Urothelium cell line (cell line): ENCODE measurements at regions not wholly inside any gene's neighbourhood (a gene's known extent, or its start where the extent isn't known, plus 50 kb on each side); places are given as distances from the start of the nearest gene placed in this dataset.

Experiments used
- DNase-seq: peaks from one replicate; pipeline ENCODE4 v3.0.0; 2011; ENCODE audit warnings: low spot score, mixed read lengths
- FAIRE-seq: peaks from 2 replicates; lab custom pipeline; 2011; peaks lifted over from hg19 to GRCh38; lab: Jason Lieb, UNC

- FAIRE-seq = no peak
Measured at GRCh38 chr6:40083141-40083920, 149.1 kb upstream of the MOCS1 start.

GRCh38 chr6:40082278-40083043 is 148.2 kb upstream of the MOCS1 start:
- no peak for DNase-seq
- no peak for FAIRE-seq

More at GRCh38 chr6:40083141-40083920, 149.1 kb upstream of the MOCS1 start:
- no peak for DNase-seq

DNA sequence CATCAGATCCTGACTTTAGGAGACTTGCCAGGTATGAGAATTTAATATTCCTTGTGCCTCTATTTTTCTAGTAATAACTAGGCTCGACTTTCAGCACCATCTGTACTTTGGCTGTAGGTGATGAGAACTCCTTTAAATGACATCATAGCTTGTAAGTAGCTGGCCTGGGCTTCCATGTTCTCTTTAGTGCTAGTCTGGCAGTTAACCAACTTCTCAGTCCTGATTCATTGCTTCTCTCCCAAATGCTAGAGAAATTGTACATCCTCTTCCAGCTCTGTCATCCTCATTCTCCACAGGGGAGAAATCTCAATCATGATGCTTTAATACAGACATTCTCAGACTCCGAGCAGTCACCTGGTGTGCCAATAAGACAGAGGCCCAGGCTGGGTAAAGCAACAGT is 143.5 kb upstream of the MOCS1 start:
- DNase-seq = no peak
- no peak for FAIRE-seq

- FAIRE-seq (no peak), DNase-seq (no peak)
Measured at GRCh38 chr6:40077315-40077714, 143.1 kb upstream of the MOCS1 start.

- FAIRE-seq = no peak
- no peak for DNase-seq
Measured at GRCh38 chr6:40075056-40075590, 140.9 kb upstream of the MOCS1 start.

GRCh38 chr6:40074306-40075055 is 140.2 kb upstream of the MOCS1 start:
- no peak for FAIRE-seq

GRCh38 chr6:40066372-40066771 is 132.1 kb upstream of the MOCS1 start:
- DNase-seq (no peak), FAIRE-seq (no peak)

More at GRCh38 chr6:40074306-40075055, 140.2 kb upstream of the MOCS1 start:
- DNase-seq = no peak

DNA sequence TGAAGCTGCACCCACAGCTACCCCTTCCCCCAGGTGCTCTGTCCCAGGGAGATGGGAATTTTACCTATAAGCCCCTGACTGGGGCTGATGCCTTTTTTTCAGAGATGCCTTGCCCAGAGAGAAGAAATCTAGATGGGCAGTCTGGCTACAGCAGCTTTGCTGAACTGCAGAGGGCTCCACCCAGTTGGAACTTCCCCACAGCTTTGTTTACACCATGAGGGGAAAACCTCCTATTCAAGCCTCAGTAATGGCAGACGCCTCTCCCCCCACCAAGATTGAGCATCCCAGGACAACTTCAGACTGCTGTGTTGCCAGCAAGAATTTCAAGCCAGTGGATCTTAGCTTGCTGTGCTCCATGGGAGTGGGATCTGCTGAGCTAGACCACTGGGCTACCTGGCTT is 122.6 kb upstream of the MOCS1 start:
- DNase-seq = no peak
- no peak for FAIRE-seq

DNA sequence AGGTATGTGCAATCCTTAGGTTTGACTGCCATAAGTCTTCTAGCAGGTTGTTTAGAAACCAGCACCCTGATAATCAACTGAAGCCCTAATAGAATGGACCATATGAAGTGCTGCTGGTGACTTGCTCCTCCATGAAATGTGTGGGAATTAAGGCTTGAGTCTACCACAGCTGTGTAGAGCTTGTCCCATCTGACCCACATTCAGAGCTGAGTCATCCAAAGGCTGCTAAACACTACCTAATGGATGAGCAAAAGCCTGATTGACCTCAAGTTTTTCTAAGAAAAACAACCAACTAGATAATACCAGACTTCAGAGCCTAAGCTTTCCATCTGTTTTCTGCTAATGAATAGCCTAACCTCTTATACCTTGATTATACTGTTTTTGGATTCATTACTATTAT is 120.3 kb upstream of the MOCS1 start:
- no peak for FAIRE-seq
- DNase-seq = no peak

DNA sequence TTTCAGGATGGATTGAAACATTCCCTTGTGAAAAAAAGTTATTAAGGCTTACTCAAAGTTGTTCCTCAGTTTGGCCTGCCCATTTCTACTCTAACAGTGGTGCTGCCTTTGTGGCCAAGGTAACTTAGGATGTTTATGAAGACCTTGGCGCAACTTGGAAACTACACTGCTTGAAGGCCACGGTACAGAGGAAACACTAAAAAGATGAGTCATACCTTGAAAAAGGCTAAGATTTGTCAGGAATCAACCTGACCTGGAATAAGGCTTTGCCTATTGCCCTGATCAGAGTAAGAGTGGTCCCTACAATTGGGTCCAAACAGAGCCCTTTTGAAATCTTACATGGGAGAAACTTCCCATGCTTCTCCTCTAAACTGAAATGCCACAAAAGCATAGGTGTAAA is 119.9 kb upstream of the MOCS1 start:
- FAIRE-seq (no peak), DNase-seq (no peak)

DNA sequence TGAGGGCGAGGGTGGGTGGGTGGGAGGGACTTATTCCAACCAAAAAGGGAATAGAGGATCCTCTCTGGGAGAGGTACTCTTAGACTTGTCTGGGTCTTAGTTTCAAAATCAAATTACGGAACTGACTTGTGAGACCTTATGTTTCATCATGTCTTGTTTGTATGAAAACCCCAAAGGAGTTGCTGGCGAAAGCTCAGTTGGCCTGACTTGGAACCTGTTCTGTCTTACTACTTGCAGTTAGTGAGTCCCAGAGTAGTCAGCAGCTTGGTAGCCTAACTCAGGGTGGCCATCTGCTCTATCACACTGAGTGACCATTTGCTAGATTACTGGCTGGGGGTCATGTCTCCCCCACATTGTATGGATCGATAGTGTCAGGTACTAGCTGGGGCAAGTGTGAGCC is 114.9 kb upstream of the MOCS1 start:
- no peak for FAIRE-seq

DNA sequence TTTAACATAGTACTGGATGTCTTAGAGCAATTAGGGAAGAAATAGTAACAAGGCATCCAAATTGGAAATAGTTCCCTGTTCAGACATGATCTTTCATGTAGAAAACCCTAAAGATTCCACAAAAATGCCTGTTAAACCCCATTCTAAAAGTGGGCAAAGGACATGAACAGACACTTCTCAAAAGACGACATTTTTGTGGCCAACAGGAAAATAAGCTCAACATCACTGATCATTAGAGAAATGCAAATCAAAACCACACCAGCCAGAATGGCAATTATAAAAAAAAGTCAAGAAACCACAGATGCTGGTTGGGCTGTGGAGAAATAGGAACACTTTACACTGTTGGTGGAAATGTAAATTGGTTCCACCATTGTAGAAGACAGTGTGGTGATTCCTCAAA is 109.9 kb upstream of the MOCS1 start:
- FAIRE-seq = no peak

More for the DNA sequence above, 114.9 kb upstream of the MOCS1 start:
- DNase-seq = no peak

DNA sequence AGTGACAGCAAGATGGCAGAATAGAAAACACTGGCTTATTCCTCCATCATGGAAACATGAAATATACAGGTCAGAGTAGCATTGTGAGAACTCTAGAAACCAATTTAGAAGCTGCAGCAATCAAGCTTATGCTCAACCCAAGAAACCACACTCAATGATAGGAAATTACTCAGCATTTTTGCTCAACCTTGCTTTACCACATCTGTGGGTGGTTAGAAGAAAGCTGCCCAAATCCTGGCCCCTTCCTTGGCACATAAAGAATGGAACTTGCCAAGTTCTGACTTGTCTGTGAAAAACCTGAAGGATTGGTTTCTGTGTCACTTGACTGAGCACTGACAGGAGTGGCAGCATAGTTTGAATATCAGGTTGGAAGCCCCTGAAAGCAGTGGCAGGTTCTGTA is 108.0 kb upstream of the MOCS1 start:
- DNase-seq = no peak
- no peak for FAIRE-seq

More for the DNA sequence above, 109.9 kb upstream of the MOCS1 start:
- DNase-seq = no peak

- DNase-seq = no peak
- FAIRE-seq = no peak
Measured at GRCh38 chr6:40039042-40039441, 104.8 kb upstream of the MOCS1 start.

GRCh38 chr6:40038626-40039025 is 104.4 kb upstream of the MOCS1 start:
- FAIRE-seq (no peak), DNase-seq (no peak)

DNA sequence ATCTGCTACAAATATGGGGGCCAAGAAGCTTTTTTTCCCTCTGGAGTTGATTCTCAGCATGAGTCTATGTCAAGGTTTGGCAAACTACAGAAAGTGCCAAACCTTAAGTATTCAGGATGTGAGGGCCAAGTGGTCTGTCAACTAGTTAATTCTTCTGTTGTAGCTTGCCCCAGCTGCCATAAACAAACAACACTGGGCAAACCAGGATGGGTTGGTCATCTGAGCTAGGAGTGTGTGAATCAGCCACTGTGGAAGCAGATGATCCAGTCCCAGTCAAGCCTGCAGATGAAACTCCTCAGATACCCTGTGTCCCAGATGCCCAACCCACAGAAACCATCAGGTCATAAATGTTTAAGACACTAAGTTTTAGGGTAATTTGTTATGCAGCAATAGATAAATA is 103.0 kb upstream of the MOCS1 start:
- no peak for FAIRE-seq

GRCh38 chr6:40036186-40036585 is 101.9 kb upstream of the MOCS1 start:
- peak; percentile 8 for DNase-seq
- FAIRE-seq = no peak

More for the DNA sequence above, 103.0 kb upstream of the MOCS1 start:
- no peak for DNase-seq

DNA sequence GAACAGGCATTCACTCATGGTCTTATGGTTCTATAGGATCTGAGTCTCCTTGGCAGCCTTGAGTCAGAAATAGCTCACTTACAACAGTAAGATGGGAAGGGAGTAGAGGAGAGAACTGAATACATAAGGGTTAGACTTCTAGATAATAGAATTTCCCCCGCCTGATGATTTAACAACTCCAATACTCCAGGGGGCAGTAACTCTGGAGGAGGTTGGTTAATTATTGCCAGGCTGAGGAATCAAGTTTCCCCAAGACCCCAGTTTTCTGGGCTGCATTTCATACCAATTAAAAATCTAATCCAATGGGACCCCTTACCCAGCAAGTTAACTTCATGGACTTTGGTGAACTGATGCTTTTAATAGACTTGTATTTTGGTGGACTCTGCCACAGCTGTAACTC is 94.2 kb upstream of the MOCS1 start:
- DNase-seq (no peak), FAIRE-seq (no peak)

DNA sequence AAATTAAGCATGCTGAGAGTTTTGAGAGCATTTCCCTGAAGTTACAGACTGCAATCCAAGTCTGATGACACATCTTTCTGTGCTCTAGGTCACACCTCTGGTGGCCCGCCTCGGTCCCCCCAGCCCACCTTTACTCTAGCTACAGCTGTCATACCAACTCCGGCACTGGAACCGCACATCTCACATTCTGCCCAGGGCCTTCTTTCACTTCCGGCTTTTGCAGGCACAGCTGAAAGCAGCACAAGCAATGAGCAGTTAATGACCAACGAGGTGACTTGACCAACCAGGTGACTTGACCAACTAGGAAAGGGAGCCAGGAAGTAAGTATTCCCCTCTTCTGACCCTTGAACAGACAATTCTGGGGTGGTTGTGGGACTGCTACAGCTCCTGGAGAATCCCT is 88.6 kb upstream of the MOCS1 start:
- FAIRE-seq = no peak

GRCh38 chr6:40020166-40020565 is 85.9 kb upstream of the MOCS1 start:
- DNase-seq = no peak
- no peak for FAIRE-seq

More for the DNA sequence above, 88.6 kb upstream of the MOCS1 start:
- DNase-seq = no peak

DNA sequence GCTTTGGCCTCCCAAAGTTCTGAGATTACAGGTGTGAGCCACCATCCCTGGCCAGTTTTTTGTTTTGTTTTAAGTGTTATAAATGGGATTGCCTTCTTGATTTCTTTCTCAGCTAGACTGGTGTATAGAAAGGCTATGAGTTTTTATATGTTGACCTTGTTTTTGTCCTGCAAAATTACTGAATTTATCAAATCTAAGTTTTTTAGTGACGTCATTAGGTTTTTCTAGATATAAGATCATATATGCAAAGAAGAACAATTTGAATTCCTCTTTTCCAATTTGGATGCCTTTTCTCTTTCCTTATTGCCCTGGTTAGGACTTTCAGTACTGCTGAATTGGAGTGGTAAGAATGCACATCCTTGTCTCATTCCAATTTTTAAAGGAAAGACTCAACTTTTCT is 81.3 kb upstream of the MOCS1 start:
- FAIRE-seq (no peak), DNase-seq (no peak)
